Thyroid gland (tissue), 4 donors: ENCODE measurements at regions not wholly inside any gene's neighbourhood (a gene's known extent, or its start where the extent isn't known, plus 50 kb on each side); places are given as distances from the start of the nearest gene placed in this dataset.

ENCODE experiments used
- DNase-seq, 2 donors: peaks; one replicate each; pipeline ENCODE4 v3.0.0-alpha.2; 2019
- H3K27ac ChIP-seq, 3 donors: fragments of 200-600 bp; sonication (generic); 1 replicate in 2 of 3; 2 replicates in 1 of 3; pipeline ENCODE4 v1.5.1; 2016 to 2019; ENCODE audit warnings: mild to moderate bottlenecking in 1 of 3, moderate library complexity in 1 of 3
- H3K27me3 ChIP-seq: fragments of 200-600 bp; sonication (generic); one replicate; pipeline ENCODE4 v1.5.1; 2019
- H3K36me3 ChIP-seq, 2 donors: fragments of 200-600 bp; sonication (generic); one replicate each; pipeline ENCODE4 v1.5.1; 2016 to 2019
- H3K4me1 ChIP-seq, 2 donors: fragments of 200-600 bp; sonication (generic); one replicate each; pipeline ENCODE4 v1.5.1; 2017 to 2019
- H3K4me3 ChIP-seq, 3 donors: fragments of 200-600 bp; sonication (generic); replicated peaks in 1 of 3; 1 replicate in 2 of 3; 2 replicates in 1 of 3; pipeline ENCODE4 v1.5.1; 2016; ENCODE audit warnings: mild to moderate bottlenecking in 1 of 3
- H3K9me3 ChIP-seq: fragments of 200-600 bp; sonication (generic); one replicate; pipeline ENCODE4 v1.5.1; 2017
- POLR2A ChIP-seq, 2 donors: fragments of 450-650 bp; IDR thresholded peaks; one replicate each; pipeline ENCODE4 v1.6.1; 2017; ENCODE audit warnings: antibody characterized with exemption in 2 of 2, mild to moderate bottlenecking in 2 of 2, moderate library complexity in 1 of 2
- WGBS, 2 donors: methylation state at CpG; one replicate each; pipeline ENCODE4 v1.1.5; 2017; 5-methylcytosine and 5-hydroxymethylcytosine counted together
- intact Hi-C: fragments of 100-400 bp; cut with DNase I; formaldehyde crosslinking; loops from one replicate; pipeline ENCODE4 v1.15.1; 2023
- TF ChIP-seq, protein P1 (sequence below), 6 experiments: fragments of 200-600 bp in 3 of 6; fragments of 450-650 bp in 3 of 6; sonication (generic) in 3 of 6; IDR thresholded peaks; one replicate each; pipeline ENCODE4 v1.5.1; 2016 to 2019; ENCODE audit warnings: antibody characterized with exemption in 6 of 6, mild to moderate bottlenecking in 2 of 6, inconsistent platforms in 1 of 6, moderate library complexity in 1 of 6

DNA sequence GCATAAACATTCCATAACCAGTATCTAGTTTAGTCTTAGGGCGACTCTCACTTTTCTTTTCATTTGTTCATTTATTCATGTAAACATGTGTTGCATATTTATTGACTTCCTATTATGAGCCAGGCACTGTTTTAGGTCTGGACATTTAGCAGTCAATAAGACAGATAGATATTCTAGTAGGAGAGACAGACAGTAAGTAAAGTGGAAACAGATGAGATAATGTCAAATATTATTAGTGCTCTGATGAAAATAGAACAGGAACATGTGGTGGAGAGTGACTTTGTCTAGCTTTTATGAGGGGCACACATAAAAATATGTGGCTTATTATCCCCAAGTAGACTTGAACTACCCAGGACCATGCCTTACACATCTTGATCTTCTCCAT lies 193.0 kb downstream of the NDFIP2 start:
- TF ChIP-seq POLR2A (IDR thresholded peaks at IDR 0.05), result no peak
- TF ChIP-seq, protein P1, sequence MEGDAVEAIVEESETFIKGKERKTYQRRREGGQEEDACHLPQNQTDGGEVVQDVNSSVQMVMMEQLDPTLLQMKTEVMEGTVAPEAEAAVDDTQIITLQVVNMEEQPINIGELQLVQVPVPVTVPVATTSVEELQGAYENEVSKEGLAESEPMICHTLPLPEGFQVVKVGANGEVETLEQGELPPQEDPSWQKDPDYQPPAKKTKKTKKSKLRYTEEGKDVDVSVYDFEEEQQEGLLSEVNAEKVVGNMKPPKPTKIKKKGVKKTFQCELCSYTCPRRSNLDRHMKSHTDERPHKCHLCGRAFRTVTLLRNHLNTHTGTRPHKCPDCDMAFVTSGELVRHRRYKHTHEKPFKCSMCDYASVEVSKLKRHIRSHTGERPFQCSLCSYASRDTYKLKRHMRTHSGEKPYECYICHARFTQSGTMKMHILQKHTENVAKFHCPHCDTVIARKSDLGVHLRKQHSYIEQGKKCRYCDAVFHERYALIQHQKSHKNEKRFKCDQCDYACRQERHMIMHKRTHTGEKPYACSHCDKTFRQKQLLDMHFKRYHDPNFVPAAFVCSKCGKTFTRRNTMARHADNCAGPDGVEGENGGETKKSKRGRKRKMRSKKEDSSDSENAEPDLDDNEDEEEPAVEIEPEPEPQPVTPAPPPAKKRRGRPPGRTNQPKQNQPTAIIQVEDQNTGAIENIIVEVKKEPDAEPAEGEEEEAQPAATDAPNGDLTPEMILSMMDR (IDR thresholded peaks at IDR 0.05), result no peak
- no peak for DNase-seq
- H3K4me1 ChIP-seq, result peaks cover 11 to 14% of the 10 kb centered on the region in 2 donors
- no peak overlapping the region for H3K27ac ChIP-seq
- no peaks in the 10 kb centered on the region for H3K27me3 ChIP-seq
- WGBS, 2 donors, result 81 to 95% methylated on average over 1 of the region's 1 CpG
- intact Hi-C loops, result loop anchor here (10.0 kb wide), 1 partner anchor 671 kb away; the partner anchor contains the start of gene SPRY2
- no peaks in the 10 kb centered on the region for H3K9me3 ChIP-seq
- H3K36me3 ChIP-seq, result no peaks in the 10 kb centered on the region
- H3K4me3 ChIP-seq, result no peak overlapping the region

DNA sequence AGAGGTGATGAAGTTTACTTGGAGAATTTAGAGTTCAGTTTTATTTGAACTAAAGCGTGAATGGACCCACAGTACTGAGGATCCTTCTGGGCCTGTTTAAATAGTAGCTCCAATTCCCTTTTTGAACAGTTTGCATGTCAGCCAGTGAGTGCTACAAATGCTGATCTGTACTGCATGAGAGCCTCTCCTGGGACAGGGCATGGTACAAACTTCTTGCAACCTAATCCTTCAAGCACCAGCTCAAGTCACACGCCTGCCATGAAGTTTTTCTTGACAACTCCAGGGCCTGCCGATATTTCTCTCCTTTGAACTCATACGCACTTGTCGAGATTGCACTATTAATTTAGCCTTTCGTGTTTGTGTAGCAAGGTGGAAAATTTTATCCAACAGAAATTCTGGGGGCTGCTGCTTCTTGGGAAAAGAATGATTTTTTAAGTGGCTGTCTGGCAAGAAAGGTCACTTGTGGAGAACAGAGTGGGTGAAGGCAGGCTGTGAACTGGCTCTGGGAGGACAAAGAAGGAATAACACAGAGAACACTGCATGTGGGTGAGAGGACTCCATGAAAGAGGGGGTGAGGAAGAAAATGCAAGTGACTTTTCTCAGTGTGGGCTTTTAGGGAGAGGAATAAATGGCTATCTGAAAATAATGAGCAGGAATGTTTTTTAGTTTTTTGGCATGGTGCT lies 192.5 kb downstream of the NDFIP2 start:
- Histone ChIP-seq H3K4me1 (peaks cover 11 to 14% of the 10 kb centered on the region in 2 donors), H3K27me3 (no peaks in the 10 kb centered on the region), H3K36me3 (no peaks in the 10 kb centered on the region), H3K27ac (peak overlapping the region in 1 of 3 donors; percentile 10), H3K9me3 (no peaks in the 10 kb centered on the region), H3K4me3 (no peak overlapping the region)
- WGBS, 2 donors, result 25 to 28% methylated on average over 6 of the region's 6 CpGs
- intact Hi-C loops, result loop anchor here (10.0 kb wide), 1 partner anchor 671 kb away; the partner anchor contains the start of gene SPRY2
- peak; percentile 63 to 75 for DNase-seq
- TF ChIP-seq, protein P1 (IDR thresholded peaks at IDR 0.05), result no peak
- TF ChIP-seq POLR2A (IDR thresholded peaks at IDR 0.05), result no peak

DNA sequence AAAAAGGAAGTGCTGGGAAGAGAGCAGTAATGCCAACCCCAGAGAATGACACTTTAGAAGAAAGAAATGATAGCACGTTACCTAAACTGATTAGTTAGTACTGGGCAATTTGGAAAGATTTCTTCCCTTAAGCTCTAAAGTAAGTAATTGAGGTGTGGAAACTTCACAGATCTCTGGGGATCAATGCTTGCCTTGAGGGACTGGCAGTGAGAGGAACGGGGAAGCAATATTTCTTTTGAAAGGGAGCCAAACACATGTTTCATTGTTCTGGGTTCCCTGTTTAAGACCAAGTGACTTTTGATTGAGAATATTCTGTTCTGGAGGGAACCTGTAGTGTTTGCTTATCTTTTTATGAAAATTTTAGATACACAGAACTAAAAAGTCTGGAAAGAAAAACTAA lies 190.5 kb downstream of the NDFIP2 start:
- peaks cover 11 to 14% of the 10 kb centered on the region in 2 donors for H3K4me1 ChIP-seq
- WGBS, 2 donors, result 53 to 77% methylated on average over 2 of the region's 2 CpGs
- intact Hi-C loops, result loop anchor here (10.0 kb wide), 1 partner anchor 673 kb away; the partner anchor contains the start of gene SPRY2

DNA sequence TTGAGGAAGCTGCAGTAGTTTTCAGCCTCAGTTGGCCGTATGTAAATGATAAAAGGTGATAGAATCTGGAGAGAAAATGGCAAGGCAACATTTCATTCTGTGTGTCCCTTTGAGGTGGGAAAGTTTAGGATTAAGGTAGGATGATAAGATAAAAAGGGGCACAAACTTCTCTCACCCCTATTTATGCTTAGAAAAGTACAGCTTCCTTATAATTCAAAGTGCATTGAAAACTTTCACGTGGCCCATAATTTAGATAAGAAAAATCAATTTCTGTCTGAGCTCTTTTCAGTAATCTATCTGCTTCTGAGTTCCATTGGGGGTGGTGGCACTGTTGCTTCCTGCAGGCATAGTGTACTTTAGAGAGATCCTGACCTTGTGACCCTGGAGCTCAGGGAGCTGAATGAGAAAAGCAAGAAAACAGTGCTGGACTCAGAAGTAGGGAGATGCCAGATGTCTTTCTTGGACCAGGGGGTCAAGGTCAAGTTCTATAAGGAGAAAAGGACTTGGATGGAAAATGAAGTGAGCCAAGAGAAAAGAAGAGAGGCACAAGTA lies 187.3 kb downstream of the NDFIP2 start:
- intact Hi-C loops, result no loop called here
- 74 to 75% methylated on average over 2 of the region's 2 CpGs for WGBS, 2 donors

More for the DNA sequence above, 190.5 kb downstream of the NDFIP2 start:
- TF ChIP-seq, protein P1 (IDR thresholded peaks at IDR 0.05), result no peak
- no peak for TF ChIP-seq POLR2A (IDR thresholded peaks at IDR 0.05)
- H3K9me3 ChIP-seq, result no peaks in the 10 kb centered on the region
- no peak overlapping the region for H3K27ac ChIP-seq
- no peaks in the 10 kb centered on the region for H3K27me3 ChIP-seq
- no peaks in the 10 kb centered on the region for H3K36me3 ChIP-seq
- no peak for DNase-seq
- no peak overlapping the region for H3K4me3 ChIP-seq

More for the DNA sequence above, 187.3 kb downstream of the NDFIP2 start:
- no peak for DNase-seq
- H3K4me3 ChIP-seq, result no peak overlapping the region
- H3K9me3 ChIP-seq, result no peaks in the 10 kb centered on the region
- no peak overlapping the region for H3K27ac ChIP-seq
- TF ChIP-seq POLR2A (IDR thresholded peaks at IDR 0.05), result no peak
- TF ChIP-seq, protein P1 (IDR thresholded peaks at IDR 0.05), result no peak
- peaks cover 4 to 6% of the 10 kb centered on the region in 2 donors for H3K4me1 ChIP-seq
- H3K27me3 ChIP-seq, result no peaks in the 10 kb centered on the region
- H3K36me3 ChIP-seq, result no peaks in the 10 kb centered on the region
